CD4-positive, CD25-positive, alpha-beta regulatory T cell (primary cell): ENCODE measurements at regions not wholly inside any gene's neighbourhood (a gene's known extent, or its start where the extent isn't known, plus 50 kb on each side); places are given as distances from the start of the nearest gene placed in this dataset.

Source experiments
- ATAC-seq, 2 donors: fragments of 150-1000 bp; cut with Tn5 transposase; one replicate each; pipeline ENCODE4 v1.10.0; 2021; ENCODE audit warnings: low read depth in 2 of 2, moderate number of reproducible peaks in 2 of 2, moderate library complexity in 1 of 2
- DNase-seq, 3 donors: peaks; one replicate each; pipeline versions ENCODE4 v3.0.0 to v3.0.0-alpha.2; 2012 to 2022; ENCODE audit warnings: mixed read lengths in 1 of 3
- H3K27ac ChIP-seq: one replicate; pipeline ENCODE4 v1.7.0; 2013; ENCODE audit warnings: mild to moderate bottlenecking, low read length; ENCODE audit not compliant: insufficient read depth, poor library complexity, severe bottlenecking
- H3K27me3 ChIP-seq: one replicate; pipeline ENCODE4 v1.7.0; 2013; ENCODE audit warnings: low read length; ENCODE audit not compliant: control insufficient read depth, insufficient read depth
- H3K36me3 ChIP-seq: one replicate; pipeline ENCODE4 v1.7.0; 2013; ENCODE audit warnings: mild to moderate bottlenecking, low read length, moderate library complexity; ENCODE audit not compliant: control insufficient read depth, insufficient read depth
- H3K4me1 ChIP-seq: 2 replicates; pipeline ENCODE4 v1.7.0; 2013; ENCODE audit warnings: mild to moderate bottlenecking, low read length; ENCODE audit not compliant: insufficient read depth, control insufficient read depth, poor library complexity, severe bottlenecking
- H3K4me3 ChIP-seq: one replicate; pipeline ENCODE4 v1.7.0; 2013; ENCODE audit warnings: low read depth, mild to moderate bottlenecking, low read length, moderate library complexity
- H3K9me3 ChIP-seq, 2 experiments: 1 replicate in 1 of 2; 2 replicates in 1 of 2; pipeline ENCODE4 v1.7.0; 2013; ENCODE audit warnings: low read length in 2 of 2, mild to moderate bottlenecking in 1 of 2, moderate library complexity in 1 of 2; ENCODE audit not compliant: control insufficient read depth in 2 of 2
- H3K27ac Mint-ChIP-seq, 3 donors: one replicate each; pipeline ENCODE4 v1.8.0; 2020 to 2022; ENCODE audit warnings: mild to moderate bottlenecking in 3 of 3, mixed read lengths in 3 of 3, moderate library complexity in 2 of 3
- H3K27me3 Mint-ChIP-seq: one replicate; pipeline ENCODE4 v1.8.0; 2022; ENCODE audit warnings: mild to moderate bottlenecking, mixed read lengths
- H3K36me3 Mint-ChIP-seq: one replicate; pipeline ENCODE4 v1.8.0; 2020; ENCODE audit warnings: mixed read lengths
- H3K4me1 Mint-ChIP-seq, 4 donors: one replicate each; pipeline ENCODE4 v1.8.0; 2020 to 2022; ENCODE audit warnings: mixed read lengths in 4 of 4, mild to moderate bottlenecking in 1 of 4
- H3K4me3 Mint-ChIP-seq, 4 donors: one replicate each; pipeline ENCODE4 v1.8.0; 2020 to 2022; ENCODE audit warnings: mild to moderate bottlenecking in 4 of 4, mixed read lengths in 4 of 4, moderate library complexity in 3 of 4
- H3K9me3 Mint-ChIP-seq, 7 donors: one replicate each; pipeline ENCODE4 v1.8.0; 2020 to 2022; ENCODE audit warnings: mixed read lengths in 7 of 7, mild to moderate bottlenecking in 3 of 7, moderate library complexity in 2 of 7

- Mint-ChIP-seq H3K4me1 (peaks cover 0 to 7% (median 0%) of the 10 kb centered on the region in 4 donors), H3K9me3 (no peaks in the 10 kb centered on the region), H3K27ac (no peak overlapping the region), H3K4me3 (no peak overlapping the region), H3K36me3 (no peaks in the 10 kb centered on the region), H3K27me3 (peaks cover 39% of the 10 kb centered on the region)
- H3K27ac ChIP-seq = no peak overlapping the region
- no peaks in the 10 kb centered on the region for H3K36me3 ChIP-seq
- no peak overlapping the region for H3K4me3 ChIP-seq
- ATAC-seq = no peak
- no peaks in the 10 kb centered on the region for H3K9me3 ChIP-seq
- peak in 2 of 3 donors; percentile 28 to 57 for DNase-seq
- no peaks in the 10 kb centered on the region for H3K4me1 ChIP-seq
- peaks cover 12% of the 10 kb centered on the region for H3K27me3 ChIP-seq
Measured at GRCh38 chr14:60349663-60350365, 100.8 kb downstream of the PPM1A start.

- no peak overlapping the region for H3K27ac Mint-ChIP-seq
- Histone ChIP-seq H3K36me3 (no peaks in the 10 kb centered on the region), H3K27me3 (peaks cover 13% of the 10 kb centered on the region), H3K4me1 (no peaks in the 10 kb centered on the region), H3K27ac (no peak overlapping the region), H3K9me3 (no peaks in the 10 kb centered on the region), H3K4me3 (no peak overlapping the region)
- H3K9me3 Mint-ChIP-seq = no peaks in the 10 kb centered on the region
- no peak for DNase-seq
- H3K4me3 Mint-ChIP-seq = no peak overlapping the region
- no peak for ATAC-seq
- H3K27me3 Mint-ChIP-seq = peaks cover 37% of the 10 kb centered on the region
- H3K4me1 Mint-ChIP-seq = peaks cover 0 to 7% (median 0%) of the 10 kb centered on the region in 4 donors
- H3K36me3 Mint-ChIP-seq = no peaks in the 10 kb centered on the region
Measured at GRCh38 chr14:60350366-60350720, 101.3 kb downstream of the PPM1A start.

DNA sequence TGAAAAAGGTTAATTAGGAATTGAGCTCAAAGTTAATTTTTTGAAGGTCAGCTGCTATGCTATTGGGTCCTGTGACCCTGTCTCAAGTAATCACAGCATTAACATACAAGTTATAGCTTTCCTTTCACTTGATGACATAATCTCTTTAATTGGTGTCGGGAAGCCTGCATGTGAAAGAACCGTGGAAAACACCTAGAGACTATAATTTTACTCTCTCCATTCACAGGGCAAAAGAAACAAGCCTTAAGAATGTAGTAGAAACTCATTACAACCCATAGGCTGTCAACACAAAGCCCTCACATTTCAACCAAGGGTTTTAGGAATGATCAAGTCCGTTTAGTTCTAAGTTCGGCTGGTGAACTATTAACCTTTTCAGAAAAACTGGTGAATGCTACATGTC is 104.4 kb downstream of the PPM1A start:
- no peaks in the 10 kb centered on the region for H3K9me3 ChIP-seq
- Mint-ChIP-seq H3K9me3 (no peaks in the 10 kb centered on the region), H3K4me1 (no peaks in the 10 kb centered on the region), H3K4me3 (no peak overlapping the region), H3K27me3 (peaks cover 35% of the 10 kb centered on the region), H3K36me3 (no peaks in the 10 kb centered on the region), H3K27ac (no peak overlapping the region)
- no peaks in the 10 kb centered on the region for H3K36me3 ChIP-seq
- peaks cover 16% of the 10 kb centered on the region for H3K27me3 ChIP-seq
- no peak for ATAC-seq
- no peak overlapping the region for H3K4me3 ChIP-seq
- no peak overlapping the region for H3K27ac ChIP-seq
- no peak for DNase-seq
- H3K4me1 ChIP-seq = no peaks in the 10 kb centered on the region

GRCh38 chr14:60355768-60356167 is 106.7 kb downstream of the PPM1A start:
- H3K36me3 Mint-ChIP-seq = no peaks in the 10 kb centered on the region
- peak overlapping the region in 1 of 3 donors; percentile 23 for H3K27ac Mint-ChIP-seq

DNA sequence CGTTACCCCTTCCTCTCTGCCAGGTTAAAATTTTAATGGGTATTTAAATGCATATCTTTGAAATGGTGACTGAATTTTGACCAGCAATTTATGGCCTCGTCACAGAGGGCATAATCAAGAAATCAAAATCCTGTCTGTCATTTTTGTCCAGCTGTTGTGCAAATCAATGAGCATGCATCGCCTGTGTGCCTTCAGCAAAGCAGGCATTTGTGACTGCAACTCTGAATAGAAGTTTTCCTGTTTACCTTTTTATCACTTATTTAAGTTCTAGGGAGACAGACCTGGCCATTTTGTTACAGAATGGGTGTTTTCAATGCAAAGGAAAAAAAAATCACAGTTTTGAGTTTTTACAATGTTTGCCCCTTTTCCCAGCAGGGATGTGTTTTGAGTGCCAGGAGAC is 107.4 kb downstream of the PPM1A start:
- H3K9me3 ChIP-seq = no peaks in the 10 kb centered on the region
- H3K36me3 Mint-ChIP-seq = no peaks in the 10 kb centered on the region
- H3K27ac Mint-ChIP-seq = no peak overlapping the region
- H3K27me3 ChIP-seq = peaks cover 12% of the 10 kb centered on the region
- H3K27ac ChIP-seq = no peak overlapping the region
- H3K4me3 Mint-ChIP-seq = no peak overlapping the region
- no peaks in the 10 kb centered on the region for H3K36me3 ChIP-seq
- DNase-seq (no peak), ATAC-seq (no peak)
- H3K4me1 ChIP-seq = no peaks in the 10 kb centered on the region
- peaks cover 24% of the 10 kb centered on the region for H3K27me3 Mint-ChIP-seq
- H3K9me3 Mint-ChIP-seq = no peaks in the 10 kb centered on the region
- H3K4me1 Mint-ChIP-seq = no peaks in the 10 kb centered on the region
- no peak overlapping the region for H3K4me3 ChIP-seq

More at GRCh38 chr14:60355768-60356167, 106.7 kb downstream of the PPM1A start:
- ATAC-seq (no peak), DNase-seq (no peak)
- Histone ChIP-seq H3K36me3 (no peaks in the 10 kb centered on the region), H3K9me3 (no peaks in the 10 kb centered on the region), H3K27me3 (peaks cover 12% of the 10 kb centered on the region), H3K27ac (no peak overlapping the region), H3K4me1 (no peaks in the 10 kb centered on the region), H3K4me3 (no peak overlapping the region)
- H3K27me3 Mint-ChIP-seq = peaks cover 24% of the 10 kb centered on the region
- no peaks in the 10 kb centered on the region for H3K4me1 Mint-ChIP-seq
- H3K4me3 Mint-ChIP-seq = no peak overlapping the region
- H3K9me3 Mint-ChIP-seq = no peaks in the 10 kb centered on the region

DNA sequence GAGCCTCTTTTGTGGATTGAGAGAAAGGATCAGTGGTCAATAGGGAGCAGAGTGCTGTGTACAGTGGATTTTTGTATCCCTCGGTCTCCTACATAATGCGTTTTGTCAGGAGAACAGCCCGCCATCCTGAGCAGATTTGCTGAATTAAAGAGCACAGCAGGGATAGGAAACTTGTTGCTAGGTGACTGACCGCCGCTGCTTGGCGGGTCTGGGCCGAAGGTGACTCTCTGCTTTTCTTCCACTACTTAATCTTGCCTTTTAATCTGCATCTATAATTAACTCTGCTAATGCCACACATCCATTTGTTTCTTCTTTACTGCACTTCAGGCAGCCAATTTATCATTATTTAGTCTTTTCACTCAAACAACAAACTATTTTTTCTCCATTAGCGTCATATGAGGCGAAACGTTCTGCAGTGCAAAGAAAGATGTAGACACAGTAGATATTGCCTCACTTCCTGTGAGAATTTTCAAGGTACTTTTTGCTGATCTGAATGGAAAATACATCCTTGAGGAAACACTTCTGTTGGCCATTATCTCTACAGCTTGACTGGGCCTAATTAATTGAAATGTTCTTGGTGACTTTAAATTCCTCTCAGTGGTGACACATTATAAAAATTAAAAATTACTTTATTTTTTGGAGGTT is 108.0 kb downstream of the PPM1A start:
- no peaks in the 10 kb centered on the region for H3K36me3 Mint-ChIP-seq

GRCh38 chr14:60357551-60358149 is 108.6 kb downstream of the PPM1A start:
- no peaks in the 10 kb centered on the region for H3K4me1 Mint-ChIP-seq
- no peak overlapping the region for H3K4me3 Mint-ChIP-seq
- Histone ChIP-seq H3K9me3 (no peaks in the 10 kb centered on the region), H3K27ac (no peak overlapping the region), H3K4me3 (no peak overlapping the region), H3K4me1 (no peaks in the 10 kb centered on the region), H3K36me3 (no peaks in the 10 kb centered on the region), H3K27me3 (peaks cover 10% of the 10 kb centered on the region)
- H3K9me3 Mint-ChIP-seq = no peaks in the 10 kb centered on the region
- H3K36me3 Mint-ChIP-seq = no peaks in the 10 kb centered on the region
- peaks cover 11% of the 10 kb centered on the region for H3K27me3 Mint-ChIP-seq
- ATAC-seq (no peak), DNase-seq (no peak)
- no peak overlapping the region for H3K27ac Mint-ChIP-seq

More for the DNA sequence above, 108.0 kb downstream of the PPM1A start:
- DNase-seq (no peak), ATAC-seq (no peak)
- Mint-ChIP-seq H3K9me3 (no peaks in the 10 kb centered on the region), H3K27me3 (peaks cover 18% of the 10 kb centered on the region), H3K27ac (no peak overlapping the region), H3K4me1 (no peaks in the 10 kb centered on the region), H3K4me3 (no peak overlapping the region)
- no peaks in the 10 kb centered on the region for H3K9me3 ChIP-seq
- H3K27me3 ChIP-seq = peaks cover 12% of the 10 kb centered on the region
- H3K27ac ChIP-seq = no peak overlapping the region
- no peaks in the 10 kb centered on the region for H3K36me3 ChIP-seq
- H3K4me3 ChIP-seq = no peak overlapping the region
- H3K4me1 ChIP-seq = no peaks in the 10 kb centered on the region
